ENCODE measurements at regions not wholly inside any gene's neighbourhood (a gene's known extent, or its start where the extent isn't known, plus 50 kb on each side); places are given as distances from the start of the nearest gene placed in this dataset.

DNA sequence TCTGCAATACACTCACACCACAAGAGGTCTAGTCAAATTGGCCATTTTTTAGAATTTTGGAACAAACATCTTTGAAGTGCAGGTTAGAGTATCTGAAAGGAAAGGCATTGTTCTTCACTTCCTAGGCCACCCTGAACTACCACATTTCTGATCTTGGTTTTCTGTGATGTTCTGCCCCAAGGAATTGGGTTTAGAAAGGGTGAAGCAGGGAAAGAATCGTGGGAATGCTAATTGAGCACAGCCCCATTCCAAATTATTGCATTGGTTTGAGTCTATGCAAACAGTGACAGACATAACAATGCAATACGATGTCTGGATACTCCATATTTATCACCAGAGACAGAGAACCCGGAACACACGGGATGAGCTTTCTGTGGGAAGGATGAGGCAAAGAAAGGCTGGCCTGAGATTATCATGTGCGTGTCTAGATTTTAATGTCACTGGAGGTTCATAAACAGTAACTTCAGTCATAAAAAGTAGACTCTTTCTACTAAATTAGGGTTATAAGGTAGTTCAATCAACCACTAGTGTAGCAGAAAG lies 195.3 kb upstream of the BLID start:
- Histone ChIP-seq H3K27me3 (ENCODE audit: control insufficient read depth in 3 of 3, insufficient read depth in 3 of 3, low read length in 3 of 3) (no peaks in the 10 kb centered on the region), H3K4me3 (ENCODE audit: low read depth in 1 of 3, low read length in 3 of 3) (no peak overlapping the region), H3K27ac (ENCODE audit: low read depth in 1 of 3, low read length in 2 of 3) (no peak overlapping the region), H3K4me1 (ENCODE audit: control insufficient read depth in 3 of 3, insufficient read depth in 2 of 3, low read depth in 1 of 3, low read length in 2 of 3) (no peaks in the 10 kb centered on the region), H3K9me3 (ENCODE audit: control insufficient read depth in 2 of 2, insufficient read depth in 1 of 2, low read depth in 1 of 2, low read length in 1 of 2) (no peaks in the 10 kb centered on the region), H3K36me3 (ENCODE audit: control insufficient read depth in 3 of 3, insufficient read depth in 2 of 3, low read depth in 1 of 3, low read length in 3 of 3) (no peaks in the 10 kb centered on the region)
- WGBS, 3 donors: 76 to 84% (median 81%) methylated on average over 5 of the region's 5 CpGs
- DNase-seq: no peak
- FAIRE-seq: no peak

- WGBS, 3 donors: 67 to 77% (median 76%) methylated on average over 5 of the region's 5 CpGs
- H3K36me3 ChIP-seq (ENCODE audit: control insufficient read depth in 3 of 3, insufficient read depth in 2 of 3, low read depth in 1 of 3, low read length in 3 of 3): no peaks in the 10 kb centered on the region
- DNase-seq (no peak), FAIRE-seq (no peak)
- no peaks in the 10 kb centered on the region for H3K27me3 ChIP-seq (ENCODE audit: control insufficient read depth in 3 of 3, insufficient read depth in 3 of 3, low read length in 3 of 3)
- H3K4me3 ChIP-seq (ENCODE audit: low read depth in 1 of 3, low read length in 3 of 3): no peak overlapping the region
- H3K4me1 ChIP-seq (ENCODE audit: control insufficient read depth in 3 of 3, insufficient read depth in 2 of 3, low read depth in 1 of 3, low read length in 2 of 3): no peaks in the 10 kb centered on the region
- no peaks in the 10 kb centered on the region for H3K9me3 ChIP-seq (ENCODE audit: control insufficient read depth in 2 of 2, insufficient read depth in 1 of 2, low read depth in 1 of 2, low read length in 1 of 2)
- no peak overlapping the region for H3K27ac ChIP-seq (ENCODE audit: low read depth in 1 of 3, low read length in 2 of 3)
Measured at GRCh38 chr11:122310766-122311165, 194.8 kb upstream of the BLID start.

DNA sequence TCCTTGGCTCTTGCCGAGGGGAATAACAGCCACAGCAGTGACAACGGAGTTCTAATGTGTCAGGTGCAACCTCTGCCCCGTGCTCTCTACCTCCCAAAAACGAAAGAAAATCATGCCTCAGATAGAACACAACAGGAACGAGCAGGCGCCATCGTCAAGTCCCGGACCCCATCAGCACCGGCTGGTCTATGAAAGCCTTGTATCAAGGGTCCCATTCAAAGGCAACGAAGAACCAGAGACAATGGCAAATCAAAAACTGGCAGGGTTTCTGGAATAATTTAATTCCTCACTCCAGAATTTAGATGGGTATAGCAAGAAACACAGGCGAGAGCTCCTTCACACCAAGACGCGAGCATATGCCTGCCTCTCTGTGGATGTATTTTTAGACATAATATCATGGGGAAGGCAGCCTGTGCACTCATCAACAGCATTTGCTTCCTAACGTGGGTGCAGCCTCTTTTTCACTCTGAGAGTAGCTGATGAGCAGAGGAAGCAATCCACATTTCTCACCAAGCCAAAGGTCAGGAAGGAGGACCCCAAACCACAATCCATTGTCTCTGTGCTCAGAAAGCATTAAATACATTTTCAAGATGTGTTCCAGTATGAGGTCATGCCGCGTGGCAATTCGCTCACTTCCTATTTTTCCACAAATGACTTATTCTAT lies 193.4 kb upstream of the BLID start:
- Histone ChIP-seq H3K36me3 (ENCODE audit: control insufficient read depth in 3 of 3, insufficient read depth in 2 of 3, low read depth in 1 of 3, low read length in 3 of 3) (no peaks in the 10 kb centered on the region), H3K4me1 (ENCODE audit: control insufficient read depth in 3 of 3, insufficient read depth in 2 of 3, low read depth in 1 of 3, low read length in 2 of 3) (no peaks in the 10 kb centered on the region), H3K27ac (ENCODE audit: low read depth in 1 of 3, low read length in 2 of 3) (no peak overlapping the region), H3K4me3 (ENCODE audit: low read depth in 1 of 3, low read length in 3 of 3) (no peak overlapping the region), H3K27me3 (ENCODE audit: control insufficient read depth in 3 of 3, insufficient read depth in 3 of 3, low read length in 3 of 3) (no peaks in the 10 kb centered on the region), H3K9me3 (ENCODE audit: control insufficient read depth in 2 of 2, insufficient read depth in 1 of 2, low read depth in 1 of 2, low read length in 1 of 2) (no peaks in the 10 kb centered on the region)
- FAIRE-seq (no peak), DNase-seq (no peak)
- WGBS, 3 donors: 68 to 74% (median 68%) methylated on average over 17 of the region's 17 CpGs

- Histone ChIP-seq H3K36me3 (ENCODE audit: control insufficient read depth in 3 of 3, insufficient read depth in 2 of 3, low read depth in 1 of 3, low read length in 3 of 3) (no peaks in the 10 kb centered on the region), H3K4me1 (ENCODE audit: control insufficient read depth in 3 of 3, insufficient read depth in 2 of 3, low read depth in 1 of 3, low read length in 2 of 3) (no peaks in the 10 kb centered on the region), H3K9me3 (ENCODE audit: control insufficient read depth in 2 of 2, insufficient read depth in 1 of 2, low read depth in 1 of 2, low read length in 1 of 2) (no peaks in the 10 kb centered on the region), H3K27ac (ENCODE audit: low read depth in 1 of 3, low read length in 2 of 3) (no peak overlapping the region), H3K27me3 (ENCODE audit: control insufficient read depth in 3 of 3, insufficient read depth in 3 of 3, low read length in 3 of 3) (no peaks in the 10 kb centered on the region), H3K4me3 (ENCODE audit: low read depth in 1 of 3, low read length in 3 of 3) (no peak overlapping the region)
- WGBS, 3 donors: 85 to 89% (median 86%) methylated on average over 4 of the region's 4 CpGs
- FAIRE-seq (no peak), DNase-seq (no peak)
Measured at GRCh38 chr11:122308226-122308625, 192.2 kb upstream of the BLID start.

DNA sequence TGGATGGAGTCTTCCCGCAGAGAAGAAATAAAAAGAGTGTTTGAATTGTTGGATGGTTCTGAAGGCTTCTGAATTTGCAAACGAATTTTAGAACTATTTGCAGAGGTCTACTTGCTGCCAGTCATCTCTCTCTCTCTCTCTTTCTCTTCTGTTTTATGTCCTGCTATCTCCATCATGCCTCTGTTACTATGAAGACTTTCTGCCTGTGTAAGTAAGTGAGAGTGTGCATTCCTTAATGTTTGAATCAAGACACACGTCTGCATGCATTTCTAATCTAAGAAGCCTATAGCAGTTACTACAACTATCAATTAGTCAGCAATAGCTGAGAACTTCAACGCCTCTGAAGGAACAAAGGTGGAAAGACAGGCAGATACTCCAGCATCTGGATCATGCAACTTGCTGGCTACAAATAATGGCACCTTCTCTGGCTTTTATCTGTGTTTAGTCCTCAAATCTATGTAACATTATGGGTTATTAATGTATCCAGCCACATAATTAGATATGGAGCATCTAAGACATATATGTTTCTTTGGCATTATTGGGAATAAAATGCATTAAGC lies 191.5 kb upstream of the BLID start:
- Histone ChIP-seq H3K27ac (ENCODE audit: low read depth in 1 of 3, low read length in 2 of 3) (no peak overlapping the region), H3K36me3 (ENCODE audit: control insufficient read depth in 3 of 3, insufficient read depth in 2 of 3, low read depth in 1 of 3, low read length in 3 of 3) (no peaks in the 10 kb centered on the region), H3K27me3 (ENCODE audit: control insufficient read depth in 3 of 3, insufficient read depth in 3 of 3, low read length in 3 of 3) (no peaks in the 10 kb centered on the region), H3K9me3 (ENCODE audit: control insufficient read depth in 2 of 2, insufficient read depth in 1 of 2, low read depth in 1 of 2, low read length in 1 of 2) (no peaks in the 10 kb centered on the region), H3K4me1 (ENCODE audit: control insufficient read depth in 3 of 3, insufficient read depth in 2 of 3, low read depth in 1 of 3, low read length in 2 of 3) (no peaks in the 10 kb centered on the region), H3K4me3 (ENCODE audit: low read depth in 1 of 3, low read length in 3 of 3) (no peak overlapping the region)
- WGBS, 3 donors: 41 to 62% (median 45%) methylated on average over 4 of the region's 4 CpGs
- FAIRE-seq: no peak
- DNase-seq: no peak

- no peak overlapping the region for H3K27ac ChIP-seq (ENCODE audit: low read depth in 1 of 3, low read length in 2 of 3)
- FAIRE-seq: no peak
Measured at GRCh38 chr11:122306831-122307391, 190.9 kb upstream of the BLID start.

DNA sequence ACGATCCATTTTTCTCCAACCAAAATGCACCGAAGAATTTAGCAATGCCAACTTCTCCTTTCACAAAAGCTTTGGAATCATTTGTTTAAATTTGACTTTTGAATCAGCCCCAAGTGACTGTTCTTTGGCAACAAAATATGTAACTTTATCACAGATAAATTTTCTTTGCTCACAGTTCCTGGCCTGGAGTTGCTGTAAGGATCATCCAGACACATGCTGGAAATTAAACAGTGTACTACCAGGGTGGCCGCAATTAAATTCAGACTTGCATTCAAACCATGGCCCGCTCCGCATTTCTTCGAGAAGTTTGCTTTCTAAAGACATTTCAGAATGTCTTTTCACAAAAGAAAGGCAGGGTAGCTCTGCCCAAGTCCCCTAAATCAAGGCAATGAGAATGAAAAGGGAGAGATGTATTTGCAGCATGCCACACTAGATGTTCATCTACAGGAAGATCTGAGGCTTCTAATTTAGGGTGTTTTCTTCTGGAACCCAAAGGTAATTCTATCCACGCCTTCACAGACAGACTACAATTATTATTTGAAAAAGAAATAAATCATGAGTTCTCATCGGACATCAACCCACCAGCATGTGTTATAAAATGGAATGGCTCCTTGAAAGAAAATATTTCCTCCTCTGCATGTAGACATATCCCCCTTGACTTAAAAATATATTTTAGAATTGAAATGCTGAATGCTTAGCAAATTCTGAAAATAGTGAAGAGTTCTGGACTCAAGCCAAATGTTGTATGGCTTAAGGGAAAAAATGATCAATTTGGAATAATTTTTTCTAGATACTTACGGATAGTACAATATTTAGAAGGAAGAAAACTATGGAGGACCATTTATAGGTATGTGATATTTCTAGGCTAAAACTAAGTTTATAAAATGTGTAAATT lies 189.7 kb upstream of the BLID start:
- Histone ChIP-seq H3K36me3 (ENCODE audit: control insufficient read depth in 3 of 3, insufficient read depth in 2 of 3, low read depth in 1 of 3, low read length in 3 of 3) (no peaks in the 10 kb centered on the region), H3K4me1 (ENCODE audit: control insufficient read depth in 3 of 3, insufficient read depth in 2 of 3, low read depth in 1 of 3, low read length in 2 of 3) (no peaks in the 10 kb centered on the region), H3K27ac (ENCODE audit: low read depth in 1 of 3, low read length in 2 of 3) (no peak overlapping the region), H3K9me3 (ENCODE audit: control insufficient read depth in 2 of 2, insufficient read depth in 1 of 2, low read depth in 1 of 2, low read length in 1 of 2) (no peaks in the 10 kb centered on the region), H3K4me3 (ENCODE audit: low read depth in 1 of 3, low read length in 3 of 3) (no peak overlapping the region), H3K27me3 (ENCODE audit: control insufficient read depth in 3 of 3, insufficient read depth in 3 of 3, low read length in 3 of 3) (no peaks in the 10 kb centered on the region)
- DNase-seq: no peak
- no peak for FAIRE-seq
- WGBS, 3 donors: 77 to 86% (median 84%) methylated on average over 9 of the region's 9 CpGs

More at GRCh38 chr11:122306831-122307391, 190.9 kb upstream of the BLID start:
- H3K4me3 ChIP-seq (ENCODE audit: low read depth in 1 of 3, low read length in 3 of 3): no peak overlapping the region
- H3K4me1 ChIP-seq (ENCODE audit: control insufficient read depth in 3 of 3, insufficient read depth in 2 of 3, low read depth in 1 of 3, low read length in 2 of 3): no peaks in the 10 kb centered on the region
- no peaks in the 10 kb centered on the region for H3K27me3 ChIP-seq (ENCODE audit: control insufficient read depth in 3 of 3, insufficient read depth in 3 of 3, low read length in 3 of 3)
- DNase-seq: no peak
- no peaks in the 10 kb centered on the region for H3K9me3 ChIP-seq (ENCODE audit: control insufficient read depth in 2 of 2, insufficient read depth in 1 of 2, low read depth in 1 of 2, low read length in 1 of 2)
- H3K36me3 ChIP-seq (ENCODE audit: control insufficient read depth in 3 of 3, insufficient read depth in 2 of 3, low read depth in 1 of 3, low read length in 3 of 3): no peaks in the 10 kb centered on the region
- 68 to 72% (median 70%) methylated on average over 9 of the region's 9 CpGs for WGBS, 3 donors

- H3K27ac ChIP-seq (ENCODE audit: low read depth in 1 of 3, low read length in 2 of 3): no peak overlapping the region
- H3K4me3 ChIP-seq (ENCODE audit: low read depth in 1 of 3, low read length in 3 of 3): no peak overlapping the region
- WGBS, 3 donors: 57 to 82% (median 68%) methylated on average over 1 of the region's 1 CpG
- no peaks in the 10 kb centered on the region for H3K36me3 ChIP-seq (ENCODE audit: control insufficient read depth in 3 of 3, insufficient read depth in 2 of 3, low read depth in 1 of 3, low read length in 3 of 3)
- no peaks in the 10 kb centered on the region for H3K9me3 ChIP-seq (ENCODE audit: control insufficient read depth in 2 of 2, insufficient read depth in 1 of 2, low read depth in 1 of 2, low read length in 1 of 2)
- DNase-seq: no peak
- H3K27me3 ChIP-seq (ENCODE audit: control insufficient read depth in 3 of 3, insufficient read depth in 3 of 3, low read length in 3 of 3): no peaks in the 10 kb centered on the region
- FAIRE-seq: no peak
- H3K4me1 ChIP-seq (ENCODE audit: control insufficient read depth in 3 of 3, insufficient read depth in 2 of 3, low read depth in 1 of 3, low read length in 2 of 3): no peaks in the 10 kb centered on the region
Measured at GRCh38 chr11:122304973-122305372, 189.0 kb upstream of the BLID start.

Data from small intestine (tissue), 7 donors.